DOHH2 (cell line): ENCODE measurements at regions not wholly inside any gene's neighbourhood (a gene's known extent, or its start where the extent isn't known, plus 50 kb on each side); places are given as distances from the start of the nearest gene placed in this dataset.

Experiments
- H3F3A ChIP-seq: fragments of 200-600 bp; sonication (generic), shearing (Covaris generic); 2 replicates; pipeline ENCODE4 v1.6.0; 2016; ENCODE audit warnings: antibody characterized with exemption, mild to moderate bottlenecking; ENCODE audit not compliant: control insufficient read depth, insufficient read depth
- H3K27ac ChIP-seq: fragments of 200-600 bp; sonication (generic); 2 replicates; pipeline ENCODE4 v1.5.1; 2014; ENCODE audit warnings: low read depth, mild to moderate bottlenecking, low read length, moderate library complexity
- H3K27me3 ChIP-seq: fragments of 200-600 bp; sonication (generic); 2 replicates; pipeline ENCODE4 v1.6.1; 2014; ENCODE audit warnings: mild to moderate bottlenecking, low read length, mixed read lengths; ENCODE audit not compliant: control insufficient read depth
- H3K36me3 ChIP-seq: fragments of 200-600 bp; sonication (generic); 2 replicates; pipeline ENCODE4 v1.6.1; 2014; ENCODE audit warnings: mild to moderate bottlenecking, low read length, moderate library complexity, mixed read lengths; ENCODE audit not compliant: control insufficient read depth
- H3K4me1 ChIP-seq: fragments of 200-600 bp; sonication (generic); 2 replicates; pipeline ENCODE4 v1.6.1; 2014; ENCODE audit warnings: mild to moderate bottlenecking, low read length, mixed read lengths; ENCODE audit not compliant: control insufficient read depth
- H3K4me2 ChIP-seq: fragments of 200-600 bp; sonication (generic); 2 replicates; pipeline ENCODE4 v1.6.0; 2014; ENCODE audit warnings: mild to moderate bottlenecking, low read length, moderate library complexity
- H3K4me3 ChIP-seq: fragments of 200-600 bp; sonication (generic); 2 replicates; pipeline ENCODE4 v1.5.1; 2014; ENCODE audit warnings: mild to moderate bottlenecking, low read length, mixed read lengths
- H3K79me2 ChIP-seq: fragments of 200-600 bp; sonication (generic); 2 replicates; pipeline ENCODE4 v1.6.1; 2014; ENCODE audit warnings: mild to moderate bottlenecking, low read length, mixed read lengths; ENCODE audit not compliant: control insufficient read depth
- H3K9me2 ChIP-seq: fragments of 200-600 bp; sonication (generic); replicated peaks from 2 replicates; pipeline ENCODE4 v1.6.1; 2014; ENCODE audit warnings: mild to moderate bottlenecking, low read length, mixed read lengths; ENCODE audit not compliant: control insufficient read depth
- H3K9me3 ChIP-seq: fragments of 200-600 bp; sonication (generic); 2 replicates; pipeline ENCODE4 v1.6.1; 2014; ENCODE audit warnings: antibody characterized with exemption, low read length, mixed read lengths; ENCODE audit not compliant: control insufficient read depth, insufficient read depth
- H4K20me1 ChIP-seq: fragments of 200-600 bp; sonication (generic); 2 replicates; pipeline ENCODE4 v1.6.0; 2014; ENCODE audit warnings: low read depth, mild to moderate bottlenecking, antibody characterized with exemption, low read length, moderate library complexity; ENCODE audit not compliant: control insufficient read depth, insufficient read depth
- EZH2phosphoT487 ChIP-seq: fragments of 200-600 bp; sonication (generic); IDR thresholded peaks from 2 replicates; pipeline ENCODE4 v1.6.1; 2017; ENCODE audit warnings: borderline replicate concordance, mild to moderate bottlenecking, antibody characterized with exemption, low read length, moderate library complexity, mixed read lengths
- TF ChIP-seq, protein P1 (sequence below): fragments of 200-600 bp; sonication (generic); IDR thresholded peaks from one replicate; pipeline ENCODE4 v1.5.1; 2014; ENCODE audit warnings: antibody characterized with exemption, mild to moderate bottlenecking, low read depth, low read length; ENCODE audit not compliant: poor library complexity, severe bottlenecking

DNA sequence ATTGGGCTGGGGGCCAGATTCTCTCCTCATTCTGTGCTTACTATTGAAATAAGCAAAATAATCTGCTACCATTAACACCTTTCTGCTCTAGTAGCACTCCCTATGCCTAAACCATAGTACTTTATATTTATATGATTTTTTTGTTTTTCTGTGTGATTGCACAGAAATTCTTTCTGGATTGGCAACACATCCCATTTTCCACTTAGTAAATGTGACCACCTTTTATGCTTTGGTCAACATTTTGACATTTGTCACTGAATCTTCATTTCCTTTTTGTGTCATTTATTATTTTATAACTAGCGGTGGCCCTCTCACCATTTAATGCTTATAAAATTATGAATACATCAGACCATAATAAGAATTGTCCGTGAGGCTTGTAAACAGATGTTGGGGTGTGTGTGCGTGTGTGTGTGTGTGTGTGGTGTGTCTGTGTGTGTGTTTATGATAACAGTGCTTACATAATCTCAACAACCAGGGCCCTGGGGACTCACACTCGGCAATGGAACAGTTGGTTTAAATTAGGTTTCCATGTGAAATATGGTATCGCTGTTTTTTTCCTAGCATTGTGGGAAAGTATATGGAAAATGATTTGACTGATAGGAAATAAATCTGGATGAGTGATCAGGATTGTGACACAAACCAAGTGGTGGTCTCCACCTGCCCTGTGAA lies 138.9 kb downstream of the NOC3L start:
- H3K4me2 ChIP-seq, result no peak overlapping the region
- no peaks in the 10 kb centered on the region for H4K20me1 ChIP-seq
- no peak overlapping the region for H3K27ac ChIP-seq
- no peaks in the 10 kb centered on the region for H3K4me1 ChIP-seq
- H3K9me2 ChIP-seq, result no peaks in the 10 kb centered on the region
- H3K79me2 ChIP-seq, result no peaks in the 10 kb centered on the region
- H3K27me3 ChIP-seq, result peaks cover 4% of the 10 kb centered on the region; the same call in 1 of the 2 replicates
- TF ChIP-seq, protein P1, sequence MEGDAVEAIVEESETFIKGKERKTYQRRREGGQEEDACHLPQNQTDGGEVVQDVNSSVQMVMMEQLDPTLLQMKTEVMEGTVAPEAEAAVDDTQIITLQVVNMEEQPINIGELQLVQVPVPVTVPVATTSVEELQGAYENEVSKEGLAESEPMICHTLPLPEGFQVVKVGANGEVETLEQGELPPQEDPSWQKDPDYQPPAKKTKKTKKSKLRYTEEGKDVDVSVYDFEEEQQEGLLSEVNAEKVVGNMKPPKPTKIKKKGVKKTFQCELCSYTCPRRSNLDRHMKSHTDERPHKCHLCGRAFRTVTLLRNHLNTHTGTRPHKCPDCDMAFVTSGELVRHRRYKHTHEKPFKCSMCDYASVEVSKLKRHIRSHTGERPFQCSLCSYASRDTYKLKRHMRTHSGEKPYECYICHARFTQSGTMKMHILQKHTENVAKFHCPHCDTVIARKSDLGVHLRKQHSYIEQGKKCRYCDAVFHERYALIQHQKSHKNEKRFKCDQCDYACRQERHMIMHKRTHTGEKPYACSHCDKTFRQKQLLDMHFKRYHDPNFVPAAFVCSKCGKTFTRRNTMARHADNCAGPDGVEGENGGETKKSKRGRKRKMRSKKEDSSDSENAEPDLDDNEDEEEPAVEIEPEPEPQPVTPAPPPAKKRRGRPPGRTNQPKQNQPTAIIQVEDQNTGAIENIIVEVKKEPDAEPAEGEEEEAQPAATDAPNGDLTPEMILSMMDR, result no peak
- no peak for TF ChIP-seq EZH2phosphoT487
- no peak overlapping the region for H3K4me3 ChIP-seq
- H3K9me3 ChIP-seq, result no peaks in the 10 kb centered on the region
- H3F3A ChIP-seq, result no peaks in the 10 kb centered on the region
- H3K36me3 ChIP-seq, result no peaks in the 10 kb centered on the region

DNA sequence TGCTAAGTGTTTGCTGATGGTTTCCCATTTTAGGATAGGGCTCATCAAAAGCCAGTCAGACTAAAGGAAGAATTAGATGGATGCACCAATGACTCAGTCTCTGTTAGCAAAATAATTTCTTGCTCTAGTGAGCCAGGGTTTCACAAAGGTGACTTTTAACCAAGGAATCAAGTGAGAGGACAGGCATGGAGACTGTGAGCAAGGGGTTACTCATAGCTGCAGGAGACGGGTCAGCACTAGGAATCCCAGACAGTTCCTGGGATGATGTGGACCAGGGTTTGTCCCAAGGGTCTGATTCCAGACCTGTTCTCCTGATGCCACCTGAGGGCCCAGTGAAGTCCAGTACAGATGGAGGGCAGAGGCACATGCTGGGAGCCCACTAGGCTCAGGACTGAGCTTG lies 138.1 kb downstream of the NOC3L start:
- Histone ChIP-seq H3K9me2 (no peaks in the 10 kb centered on the region), H3K27ac (no peak overlapping the region), H3K36me3 (no peaks in the 10 kb centered on the region), H3F3A (no peaks in the 10 kb centered on the region), H3K4me3 (no peak overlapping the region), H4K20me1 (no peaks in the 10 kb centered on the region), H3K27me3 (peaks cover 2% of the 10 kb centered on the region; the same call in 1 of the 2 replicates), H3K9me3 (no peaks in the 10 kb centered on the region), H3K79me2 (no peaks in the 10 kb centered on the region), H3K4me2 (no peak overlapping the region), H3K4me1 (no peaks in the 10 kb centered on the region)
- no peak for TF ChIP-seq EZH2phosphoT487
- TF ChIP-seq, protein P1, result no peak

DNA sequence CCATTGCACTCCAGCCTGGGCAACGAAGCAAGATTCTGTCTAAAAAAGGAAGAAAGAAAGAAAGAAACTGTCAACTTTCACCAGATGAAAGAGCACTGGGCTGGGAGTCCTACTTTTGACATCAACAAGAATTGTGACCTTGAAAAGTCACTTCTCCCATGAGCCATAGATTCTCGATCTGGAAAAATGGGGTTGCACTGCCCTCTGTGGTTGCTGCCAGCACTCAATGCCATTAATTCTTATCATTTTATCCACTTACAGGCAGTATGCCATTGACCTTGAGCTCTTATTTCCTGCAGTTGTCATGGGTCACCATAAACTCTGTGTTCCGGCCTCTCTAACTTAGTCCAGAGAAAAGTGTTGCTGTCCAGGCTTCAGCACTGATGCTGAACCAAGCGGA lies 137.2 kb downstream of the NOC3L start:
- Histone ChIP-seq H4K20me1 (no peaks in the 10 kb centered on the region), H3K36me3 (no peaks in the 10 kb centered on the region), H3K4me1 (no peaks in the 10 kb centered on the region), H3K27me3 (no peaks in the 10 kb centered on the region), H3K4me2 (no peak overlapping the region), H3F3A (no peaks in the 10 kb centered on the region), H3K27ac (no peak overlapping the region), H3K79me2 (no peaks in the 10 kb centered on the region), H3K9me2 (no peaks in the 10 kb centered on the region), H3K4me3 (no peak overlapping the region), H3K9me3 (no peaks in the 10 kb centered on the region)
- no peak for TF ChIP-seq EZH2phosphoT487
- TF ChIP-seq, protein P1, result no peak
